Stomach (tissue), 8 donors: ENCODE measurements at regions not wholly inside any gene's neighbourhood (a gene's known extent, or its start where the extent isn't known, plus 50 kb on each side); places are given as distances from the start of the nearest gene placed in this dataset.
"Not testable (repeated sequence)": the region's sequence is repeated elsewhere in the genome, so short reads cannot be mapped to it uniquely, and the experiment has no call there.

Experiments used
- DNase-seq, 2 donors: peaks; one replicate each; pipeline versions ENCODE4 v3.0.0 to v3.0.0-alpha.2; 2013 to 2019
- H3K27ac ChIP-seq, 5 donors: fragments of 200-600 bp in 4 of 5; sonication (generic) in 4 of 5; one replicate each; pipeline ENCODE4 v1.5.1; 2013 to 2019; ENCODE audit warnings: mild to moderate bottlenecking in 1 of 5, moderate library complexity in 1 of 5
- H3K27me3 ChIP-seq, 3 donors: fragments of 200-600 bp; sonication (generic); one replicate each; pipeline ENCODE4 v1.5.1; 2017 to 2019; ENCODE audit warnings: mixed run types in 1 of 3
- H3K36me3 ChIP-seq, 4 donors: fragments of 200-600 bp; sonication (generic); 1 replicate in 3 of 4; 2 replicates in 1 of 4; pipeline ENCODE4 v1.5.1; 2016 to 2019
- H3K4me1 ChIP-seq, 4 donors: fragments of 200-600 bp; sonication (generic); one replicate each; pipeline ENCODE4 v1.5.1; 2016 to 2019
- H3K4me3 ChIP-seq, 4 donors: fragments of 200-600 bp; sonication (generic) in 3 of 4; one replicate each; pipeline ENCODE4 v1.5.1; 2016 to 2019; ENCODE audit warnings: mild to moderate bottlenecking in 1 of 4
- H3K9me3 ChIP-seq, 4 donors: fragments of 200-600 bp; sonication (generic); one replicate each; pipeline ENCODE4 v1.5.1; 2016 to 2019
- CTCF ChIP-seq, 7 experiments: fragments of 450-650 bp in 4 of 7; fragments of 200-600 bp in 3 of 7; sonication (generic) in 3 of 7; IDR thresholded peaks; one replicate each; pipeline ENCODE4 v1.5.1; 2016 to 2019; ENCODE audit warnings: antibody characterized with exemption in 7 of 7, control low read depth in 2 of 7, mild to moderate bottlenecking in 1 of 7
- EP300 ChIP-seq: sonication (generic); formaldehyde crosslinking; IDR thresholded peaks from one replicate; pipeline ENCODE4 v1.6.1; 2017; ENCODE audit warnings: antibody characterized with exemption
- POLR2A ChIP-seq, 4 donors: fragments of 450-650 bp; IDR thresholded peaks; one replicate each; pipeline ENCODE4 v1.6.1; 2016; ENCODE audit warnings: antibody characterized with exemption in 4 of 4, control low read depth in 2 of 4, mild to moderate bottlenecking in 1 of 4, moderate library complexity in 1 of 4
- POLR2AphosphoS5 ChIP-seq, 3 donors: sonication (generic); formaldehyde crosslinking; IDR thresholded peaks; one replicate each; pipeline ENCODE4 v1.6.1; 2016; ENCODE audit warnings: antibody characterized with exemption in 3 of 3
- WGBS, 5 donors: extraction: QIAGEN DNeasy Blood & Tissue Kit in 3 of 5; methylation state at CpG; one replicate each; pipeline versions ENCODE4 v1.1.5 to v1.1.7; 2013 to 2018; 5-methylcytosine and 5-hydroxymethylcytosine counted together
- intact Hi-C: fragments of 100-400 bp; cut with DNase I; formaldehyde crosslinking; loops from one replicate; pipeline ENCODE4 v1.15.1; 2023; ENCODE audit warnings: low total_unique reads
- donor health status: healthy with polysubstance abuse.
- donor health status: Bipolar disorder and iron deficiency.
- donor health status: healthy.

DNA sequence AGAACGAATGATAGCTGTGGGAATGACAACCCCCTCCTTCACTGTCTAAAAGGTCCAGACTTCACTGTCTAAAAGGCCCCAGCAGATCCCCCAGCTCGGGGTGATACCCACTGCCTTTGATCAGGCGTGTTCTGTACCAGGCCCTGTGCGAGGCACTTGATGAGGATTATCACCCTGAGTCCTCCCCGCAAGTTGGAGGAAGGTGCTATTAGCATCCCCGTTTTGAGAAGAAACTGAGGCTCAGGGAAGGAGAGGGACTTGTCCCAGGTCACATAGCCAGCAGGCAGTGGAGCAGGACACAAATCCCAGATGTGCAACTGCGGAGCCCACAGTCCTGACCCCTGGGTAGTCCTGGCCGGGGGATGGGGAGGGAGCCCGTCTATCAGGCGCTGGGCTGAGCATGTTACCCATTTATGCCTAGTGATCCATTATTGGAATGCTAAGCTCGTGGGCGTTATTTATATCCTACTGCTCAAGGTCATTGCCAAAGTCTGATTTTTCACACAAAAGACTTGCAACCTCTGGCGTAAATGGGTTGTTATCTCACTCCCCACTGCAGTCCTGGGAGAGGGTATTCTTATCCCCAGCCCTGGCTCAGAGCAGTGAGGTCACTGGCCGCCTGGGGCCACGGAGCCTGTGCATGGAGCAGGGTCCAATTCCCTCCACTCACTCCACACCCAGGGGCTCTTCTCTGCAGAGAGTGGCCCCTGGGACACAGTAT is 722.2 kb downstream of the MATN1 start:
- no peaks in the 10 kb centered on the region for H3K4me1 ChIP-seq
- TF ChIP-seq EP300 (no peak), CTCF (IDR thresholded peaks at IDR 0.05) (no peak), POLR2AphosphoS5 (IDR thresholded peaks at IDR 0.05) (no peak)
- 51 to 64% (median 55%) methylated on average over 12 to 15 of the region's 15 CpGs for WGBS, 5 donors
- intact Hi-C loops = no loop called here
- no peak overlapping the region for H3K4me3 ChIP-seq
- DNase-seq = no peak
- peaks cover 0 to 24% (median 0%) of the 10 kb centered on the region in 3 donors for H3K27me3 ChIP-seq
- no peaks in the 10 kb centered on the region for H3K36me3 ChIP-seq
- peaks cover 0 to 6% (median 0%) of the 10 kb centered on the region in 4 donors for H3K9me3 ChIP-seq
- H3K27ac ChIP-seq = no peak overlapping the region

- Histone ChIP-seq H3K4me3 (no peak overlapping the region), H3K9me3 (peaks cover 0 to 14% (median 3%) of the 10 kb centered on the region in 4 donors), H3K36me3 (no peaks in the 10 kb centered on the region), H3K4me1 (no peaks in the 10 kb centered on the region), H3K27me3 (peaks cover 0 to 24% (median 0%) of the 10 kb centered on the region in 3 donors), H3K27ac (no peak overlapping the region)
- TF ChIP-seq EP300 = no peak
- TF ChIP-seq POLR2AphosphoS5 (IDR thresholded peaks at IDR 0.05) = no peak
- no peak for TF ChIP-seq CTCF (IDR thresholded peaks at IDR 0.05)
- no peak for TF ChIP-seq POLR2A (IDR thresholded peaks at IDR 0.05)
- intact Hi-C loops = no loop called here
- WGBS, 5 donors = 85 to 88% (median 88%) methylated on average over 7 of the region's 7 CpGs
- DNase-seq = no peak
Measured at GRCh38 chr1:30000266-30000665, 723.1 kb downstream of the MATN1 start.

- Histone ChIP-seq H3K4me1 (no peaks in the 10 kb centered on the region), H3K36me3 (no peaks in the 10 kb centered on the region), H3K27ac (no peak overlapping the region), H3K4me3 (no peak overlapping the region), H3K27me3 (peaks cover 0 to 24% (median 0%) of the 10 kb centered on the region in 3 donors), H3K9me3 (peaks cover 0 to 21% (median 10%) of the 10 kb centered on the region in 4 donors)
- 84 to 100% (median 88%) methylated on average over 1 of the region's 1 CpG for WGBS, 5 donors
- intact Hi-C loops = no loop called here
- no peak for DNase-seq
- no peak for TF ChIP-seq CTCF (IDR thresholded peaks at IDR 0.05)
- no peak for TF ChIP-seq POLR2AphosphoS5 (IDR thresholded peaks at IDR 0.05)
- TF ChIP-seq POLR2A (IDR thresholded peaks at IDR 0.05) = no peak
- no peak for TF ChIP-seq EP300
Measured at GRCh38 chr1:29999595-29999994, 723.8 kb downstream of the MATN1 start.

- peaks cover 0 to 26% (median 18%) of the 10 kb centered on the region in 4 donors for H3K9me3 ChIP-seq
- DNase-seq = no peak
- H3K27me3 ChIP-seq = peaks cover 0 to 24% (median 0%) of the 10 kb centered on the region in 3 donors
- no peaks in the 10 kb centered on the region for H3K36me3 ChIP-seq
- TF ChIP-seq POLR2AphosphoS5 (IDR thresholded peaks at IDR 0.05) = no peak
- TF ChIP-seq CTCF (IDR thresholded peaks at IDR 0.05) = no peak
- TF ChIP-seq EP300 = no peak
- no peak for TF ChIP-seq POLR2A (IDR thresholded peaks at IDR 0.05)
- no peaks in the 10 kb centered on the region for H3K4me1 ChIP-seq
- no peak overlapping the region for H3K4me3 ChIP-seq
- 74 to 83% (median 80%) methylated on average over 4 of the region's 4 CpGs for WGBS, 5 donors
- intact Hi-C loops = no loop called here
- H3K27ac ChIP-seq = no peak overlapping the region
Measured at GRCh38 chr1:29998686-29999085, 724.7 kb downstream of the MATN1 start.

GRCh38 chr1:29997818-29998217 is 725.6 kb downstream of the MATN1 start:
- intact Hi-C loops, H3K27ac ChIP-seq, H3K36me3 ChIP-seq, H3K4me1 ChIP-seq, H3K4me3 ChIP-seq, DNase-seq: not testable (repeated sequence)
- WGBS, 5 donors = 89 to 100% (median 93%) methylated on average over 1 to 2 of the region's 3 CpGs
- Histone ChIP-seq H3K27me3 (peaks cover 0 to 24% (median 0%) of the 10 kb centered on the region in 3 donors), H3K9me3 (peaks cover 0 to 34% (median 26%) of the 10 kb centered on the region in 4 donors)
